Smooth muscle cell (in vitro differentiated cells): ENCODE measurements at regions not wholly inside any gene's neighbourhood (a gene's known extent, or its start where the extent isn't known, plus 50 kb on each side); places are given as distances from the start of the nearest gene placed in this dataset.

ENCODE experiments used
- DNase-seq: peaks from one replicate; lab custom pipeline; 2025; ENCODE audit not compliant: unreplicated experiment; lab: John Stamatoyannopoulos, UW
- H2AFZ ChIP-seq: fragments of 200-600 bp; sonication (generic); 2 replicates; pipeline ENCODE4 v1.6.0; 2016; ENCODE audit warnings: antibody characterized with exemption, low read depth, mild to moderate bottlenecking
- H3F3A ChIP-seq: fragments of 200-600 bp; sonication (generic); 2 replicates; pipeline ENCODE4 v1.6.0; 2017; ENCODE audit warnings: antibody characterized with exemption, low read depth
- H3K27ac ChIP-seq: fragments of 200-600 bp; sonication (generic); 2 replicates; pipeline ENCODE4 v1.5.1; 2016; ENCODE audit warnings: low read depth, mild to moderate bottlenecking
- H3K27me3 ChIP-seq: fragments of 200-600 bp; sonication (generic); 2 replicates; pipeline ENCODE4 v1.6.1; 2016; ENCODE audit warnings: low read depth, mild to moderate bottlenecking
- H3K36me3 ChIP-seq: fragments of 200-600 bp; sonication (generic); 2 replicates; pipeline ENCODE4 v1.5.1; 2016; ENCODE audit warnings: low read depth
- H3K4me1 ChIP-seq: fragments of 200-600 bp; sonication (generic); 2 replicates; pipeline ENCODE4 v1.5.1; 2016; ENCODE audit warnings: low read depth
- H3K4me2 ChIP-seq: fragments of 200-600 bp; sonication (generic); 2 replicates; pipeline ENCODE4 v1.6.0; 2016; ENCODE audit warnings: mild to moderate bottlenecking
- H3K4me3 ChIP-seq: fragments of 200-600 bp; sonication (generic); 2 replicates; pipeline ENCODE4 v1.5.1; 2016; ENCODE audit warnings: mild to moderate bottlenecking
- H3K79me2 ChIP-seq: fragments of 200-600 bp; sonication (generic); 2 replicates; pipeline ENCODE4 v1.6.0; 2016; ENCODE audit warnings: low read depth, mild to moderate bottlenecking
- H3K9ac ChIP-seq: fragments of 200-600 bp; sonication (generic); 2 replicates; pipeline ENCODE4 v1.6.0; 2016; ENCODE audit warnings: low read depth
- H3K9me3 ChIP-seq: fragments of 200-600 bp; sonication (generic); replicated peaks from 2 replicates; pipeline ENCODE4 v1.5.1; 2016; ENCODE audit warnings: low read depth
- H4K20me1 ChIP-seq: fragments of 200-600 bp; sonication (generic); 2 replicates; pipeline ENCODE4 v1.6.0; 2016; ENCODE audit warnings: low read depth
- WGBS: methylation state at CpG from one replicate; pipeline ENCODE4 v1.1.7; 2016; ENCODE audit warnings: low lambda C conversion rate; 5-methylcytosine and 5-hydroxymethylcytosine counted together
- TF ChIP-seq, protein P1 (sequence below): fragments of 200-600 bp; sonication (generic); IDR thresholded peaks from 2 replicates; pipeline ENCODE4 v1.5.1; 2017; ENCODE audit warnings: borderline replicate concordance, mild to moderate bottlenecking, antibody characterized with exemption; ENCODE audit not compliant: insufficient read depth, poor library complexity, severe bottlenecking

DNA sequence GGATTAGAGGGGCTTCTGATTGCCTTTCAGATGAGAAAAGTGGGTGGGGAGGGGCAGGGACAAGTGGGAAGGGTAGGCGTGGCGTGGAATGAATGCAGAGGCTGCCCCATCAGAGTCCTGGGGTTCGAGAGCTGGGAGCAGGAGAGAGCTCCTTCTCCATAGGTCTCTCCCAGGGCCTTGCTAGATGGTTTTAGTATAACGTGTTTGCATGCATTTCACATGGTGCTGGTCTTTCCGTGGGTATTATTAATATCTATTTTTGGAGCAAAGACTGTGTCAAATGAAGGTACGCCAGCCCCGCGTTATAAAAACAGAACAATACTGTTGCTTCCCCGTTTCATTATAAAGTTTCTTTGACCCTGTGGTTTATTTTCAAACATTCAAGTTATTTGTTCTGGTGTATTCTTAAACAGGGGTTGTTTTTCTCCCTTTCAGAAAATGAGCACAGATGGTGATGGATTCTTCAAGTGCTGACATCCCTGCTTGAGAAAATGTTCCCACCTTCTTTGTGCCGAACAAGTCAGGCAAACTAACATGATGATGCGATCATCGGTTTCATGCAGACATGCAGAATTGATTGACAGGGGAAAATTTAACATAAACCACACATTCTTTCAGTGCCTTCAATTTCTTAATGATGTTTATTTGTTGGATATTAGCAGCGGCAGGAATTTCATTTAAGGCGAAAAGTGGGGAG, 62.1 kb upstream of the ZNF536 start:
- DNase-seq = no peak
- no peaks in the 10 kb centered on the region for H4K20me1 ChIP-seq
- H2AFZ ChIP-seq = no peak overlapping the region
- no peaks in the 10 kb centered on the region for H3K9me3 ChIP-seq
- H3K27me3 ChIP-seq = peaks cover 7% of the 10 kb centered on the region
- no peaks in the 10 kb centered on the region for H3K79me2 ChIP-seq
- H3K4me3 ChIP-seq = no peak overlapping the region
- no peaks in the 10 kb centered on the region for H3K36me3 ChIP-seq
- TF ChIP-seq, protein P1, sequence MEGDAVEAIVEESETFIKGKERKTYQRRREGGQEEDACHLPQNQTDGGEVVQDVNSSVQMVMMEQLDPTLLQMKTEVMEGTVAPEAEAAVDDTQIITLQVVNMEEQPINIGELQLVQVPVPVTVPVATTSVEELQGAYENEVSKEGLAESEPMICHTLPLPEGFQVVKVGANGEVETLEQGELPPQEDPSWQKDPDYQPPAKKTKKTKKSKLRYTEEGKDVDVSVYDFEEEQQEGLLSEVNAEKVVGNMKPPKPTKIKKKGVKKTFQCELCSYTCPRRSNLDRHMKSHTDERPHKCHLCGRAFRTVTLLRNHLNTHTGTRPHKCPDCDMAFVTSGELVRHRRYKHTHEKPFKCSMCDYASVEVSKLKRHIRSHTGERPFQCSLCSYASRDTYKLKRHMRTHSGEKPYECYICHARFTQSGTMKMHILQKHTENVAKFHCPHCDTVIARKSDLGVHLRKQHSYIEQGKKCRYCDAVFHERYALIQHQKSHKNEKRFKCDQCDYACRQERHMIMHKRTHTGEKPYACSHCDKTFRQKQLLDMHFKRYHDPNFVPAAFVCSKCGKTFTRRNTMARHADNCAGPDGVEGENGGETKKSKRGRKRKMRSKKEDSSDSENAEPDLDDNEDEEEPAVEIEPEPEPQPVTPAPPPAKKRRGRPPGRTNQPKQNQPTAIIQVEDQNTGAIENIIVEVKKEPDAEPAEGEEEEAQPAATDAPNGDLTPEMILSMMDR = no peak
- WGBS = 90% methylated on average over 14 of the region's 14 CpGs
- H3F3A ChIP-seq = no peaks in the 10 kb centered on the region
- H3K27ac ChIP-seq = no peak overlapping the region
- no peak overlapping the region for H3K9ac ChIP-seq
- no peak overlapping the region for H3K4me2 ChIP-seq
- H3K4me1 ChIP-seq = no peaks in the 10 kb centered on the region

DNA sequence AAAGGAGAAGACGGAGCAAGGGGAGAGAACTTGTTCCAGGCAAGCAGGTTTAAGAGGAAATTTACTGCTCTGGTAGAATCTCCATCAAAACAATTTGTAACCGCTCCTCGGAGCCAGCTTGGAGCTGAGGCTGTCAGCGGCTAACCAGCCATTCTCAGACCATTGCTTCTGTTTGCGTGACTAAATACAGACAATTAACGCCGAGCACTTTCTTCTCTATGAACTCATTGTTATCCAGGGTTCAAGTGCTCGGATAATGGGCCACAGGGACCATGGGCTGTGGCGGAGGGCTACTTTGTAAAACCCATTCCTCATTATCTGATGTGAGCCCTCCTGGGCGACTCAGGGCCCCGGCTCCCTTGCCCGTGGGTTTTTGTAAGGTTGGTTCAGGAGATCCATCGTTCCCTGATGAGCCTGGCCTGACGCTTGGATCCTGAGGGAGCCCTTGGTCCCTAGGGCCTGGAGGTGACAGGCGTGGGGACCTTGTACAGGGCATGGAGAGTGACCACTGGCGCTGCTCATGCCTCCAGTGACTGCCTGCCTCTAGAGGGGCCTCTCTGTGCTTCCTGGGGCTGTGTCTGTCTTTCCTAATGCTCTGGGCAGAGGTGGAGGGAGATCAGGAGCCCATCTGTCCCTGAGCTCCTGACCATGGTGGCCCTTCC, 61.5 kb upstream of the ZNF536 start:
- Histone ChIP-seq H3K79me2 (no peaks in the 10 kb centered on the region), H3K4me1 (no peaks in the 10 kb centered on the region), H3F3A (no peaks in the 10 kb centered on the region), H3K4me2 (no peak overlapping the region), H3K9ac (no peak overlapping the region), H3K27me3 (peaks cover 7% of the 10 kb centered on the region), H3K27ac (no peak overlapping the region), H4K20me1 (no peaks in the 10 kb centered on the region), H3K9me3 (no peaks in the 10 kb centered on the region), H2AFZ (no peak overlapping the region), H3K36me3 (no peaks in the 10 kb centered on the region), H3K4me3 (no peak overlapping the region)
- TF ChIP-seq, protein P1 = no peak
- 90% methylated on average over 16 of the region's 16 CpGs for WGBS
- DNase-seq = no peak

DNA sequence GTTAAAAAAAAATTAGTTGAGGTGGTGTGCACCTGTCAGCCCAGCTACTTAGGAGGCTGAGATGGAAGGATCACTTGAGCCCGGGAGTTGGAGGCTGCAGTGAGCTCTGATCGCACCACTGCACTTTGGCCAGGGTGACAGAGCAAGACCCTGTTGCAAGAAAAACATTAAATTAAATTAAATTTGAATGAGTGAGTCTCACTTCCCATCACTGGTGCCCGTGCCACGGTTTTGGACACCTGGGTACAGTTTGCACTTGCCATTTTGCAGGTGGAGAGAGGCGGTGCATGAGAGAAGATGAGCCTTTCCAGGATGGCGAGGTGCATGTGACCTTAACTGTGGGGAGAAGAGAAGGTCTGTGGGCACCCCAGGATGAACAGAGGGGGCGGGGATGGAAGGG, 60.3 kb upstream of the ZNF536 start:
- Histone ChIP-seq H3K9me3 (no peaks in the 10 kb centered on the region), H3K4me1 (no peaks in the 10 kb centered on the region), H2AFZ (no peak overlapping the region), H4K20me1 (no peaks in the 10 kb centered on the region), H3K79me2 (no peaks in the 10 kb centered on the region), H3K9ac (no peak overlapping the region), H3K4me2 (no peak overlapping the region), H3K36me3 (no peaks in the 10 kb centered on the region), H3K27me3 (peaks cover 7% of the 10 kb centered on the region), H3F3A (no peaks in the 10 kb centered on the region), H3K4me3 (no peak overlapping the region), H3K27ac (no peak overlapping the region)
- DNase-seq = no peak
- TF ChIP-seq, protein P1 = no peak
- 92% methylated on average over 7 of the region's 7 CpGs for WGBS
